ENCODE measurements at regions not wholly inside any gene's neighbourhood (a gene's known extent, or its start where the extent isn't known, plus 50 kb on each side); places are given as distances from the start of the nearest gene placed in this dataset.

DNA sequence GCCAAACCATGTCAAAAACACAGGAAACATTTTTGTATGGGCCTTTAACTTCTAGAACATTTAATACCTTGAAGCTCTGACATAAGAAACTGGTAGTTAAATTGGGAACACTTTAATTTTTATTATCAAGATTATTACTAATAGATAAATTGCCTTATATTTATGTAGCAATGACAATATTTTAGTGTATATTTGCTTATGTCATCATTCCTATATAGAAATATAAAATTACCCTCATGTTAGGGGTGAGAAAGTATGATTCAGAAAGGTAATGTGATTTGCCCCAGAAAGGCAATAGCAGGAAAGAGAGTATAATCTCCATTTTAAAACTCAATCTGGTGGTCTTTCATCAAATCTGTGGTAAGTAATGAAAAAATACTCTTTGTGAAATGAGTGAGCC is 147.4 kb downstream of the IL15 start:
- FAIRE-seq = no peak

DNA sequence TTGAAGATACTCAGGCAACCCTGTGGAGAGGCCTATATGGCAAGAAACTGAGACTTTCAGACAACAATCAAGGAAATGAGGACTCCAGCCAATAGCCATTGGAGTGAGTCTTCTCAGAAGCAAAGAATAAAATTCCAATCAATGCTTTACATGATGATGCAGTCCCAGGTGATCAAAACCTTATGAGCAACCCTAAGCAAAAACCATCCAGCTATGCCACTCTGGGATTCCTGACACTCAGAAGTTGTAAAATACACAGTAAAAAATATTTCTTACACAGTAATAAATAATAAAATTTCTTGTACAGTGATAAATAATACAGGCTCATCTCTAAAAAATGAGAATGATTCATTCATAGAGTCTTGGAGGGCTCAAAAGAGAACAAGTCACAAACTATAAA is 150.6 kb downstream of the IL15 start:
- TF ChIP-seq, protein P1, sequence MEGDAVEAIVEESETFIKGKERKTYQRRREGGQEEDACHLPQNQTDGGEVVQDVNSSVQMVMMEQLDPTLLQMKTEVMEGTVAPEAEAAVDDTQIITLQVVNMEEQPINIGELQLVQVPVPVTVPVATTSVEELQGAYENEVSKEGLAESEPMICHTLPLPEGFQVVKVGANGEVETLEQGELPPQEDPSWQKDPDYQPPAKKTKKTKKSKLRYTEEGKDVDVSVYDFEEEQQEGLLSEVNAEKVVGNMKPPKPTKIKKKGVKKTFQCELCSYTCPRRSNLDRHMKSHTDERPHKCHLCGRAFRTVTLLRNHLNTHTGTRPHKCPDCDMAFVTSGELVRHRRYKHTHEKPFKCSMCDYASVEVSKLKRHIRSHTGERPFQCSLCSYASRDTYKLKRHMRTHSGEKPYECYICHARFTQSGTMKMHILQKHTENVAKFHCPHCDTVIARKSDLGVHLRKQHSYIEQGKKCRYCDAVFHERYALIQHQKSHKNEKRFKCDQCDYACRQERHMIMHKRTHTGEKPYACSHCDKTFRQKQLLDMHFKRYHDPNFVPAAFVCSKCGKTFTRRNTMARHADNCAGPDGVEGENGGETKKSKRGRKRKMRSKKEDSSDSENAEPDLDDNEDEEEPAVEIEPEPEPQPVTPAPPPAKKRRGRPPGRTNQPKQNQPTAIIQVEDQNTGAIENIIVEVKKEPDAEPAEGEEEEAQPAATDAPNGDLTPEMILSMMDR (IDR thresholded peaks at IDR 0.05; ENCODE audit: insufficient read depth, missing control alignments) = no peak
- FAIRE-seq (no peak), DNase-seq (ENCODE audit: insufficient read length, low spot score) (no peak)

More for the DNA sequence above, 147.4 kb downstream of the IL15 start:
- no peak for DNase-seq (ENCODE audit: insufficient read length, low spot score)
- TF ChIP-seq, protein P1 (IDR thresholded peaks at IDR 0.05; ENCODE audit: insufficient read depth, missing control alignments) = no peak

DNA sequence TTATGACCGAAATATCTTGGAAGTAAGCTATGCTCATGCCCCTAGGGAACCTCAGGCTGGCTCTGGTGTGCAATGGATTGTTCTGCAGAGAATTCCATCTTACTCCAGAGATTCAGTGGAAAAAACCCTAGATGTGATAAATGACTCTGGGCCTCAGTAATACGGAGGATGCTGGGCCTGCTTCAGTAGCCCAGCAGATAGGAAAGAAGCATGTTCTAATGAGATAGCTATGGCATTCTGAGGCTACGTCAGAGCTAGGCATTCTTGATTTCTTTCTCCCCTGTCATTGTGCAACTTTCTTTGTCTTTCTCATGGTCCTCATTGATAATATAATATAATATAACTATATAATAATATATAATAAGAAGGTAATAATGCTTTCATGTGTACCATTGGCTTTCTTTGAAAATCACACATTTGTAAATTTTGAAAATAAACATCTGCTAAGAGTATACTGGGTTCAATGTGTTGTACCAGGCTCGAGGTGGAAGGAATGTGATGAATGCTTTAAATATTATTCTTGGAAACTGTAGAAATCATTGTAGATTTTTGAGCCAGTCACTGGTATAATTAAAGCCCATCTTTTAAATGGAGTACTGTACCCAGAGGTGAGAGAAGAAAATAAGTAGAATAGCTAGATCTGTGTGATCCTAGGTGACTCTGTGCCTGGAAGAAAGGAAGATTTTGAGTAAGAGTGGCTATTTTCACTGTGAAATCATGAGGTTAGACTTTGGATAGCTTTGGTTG is 152.0 kb downstream of the IL15 start:
- TF ChIP-seq, protein P1 (IDR thresholded peaks at IDR 0.05; ENCODE audit: insufficient read depth, missing control alignments) = no peak
- DNase-seq (ENCODE audit: insufficient read length, low spot score) (no peak), FAIRE-seq (no peak)

GRCh38 chr4:141789716-141790115 is 153.3 kb downstream of the IL15 start:
- DNase-seq (ENCODE audit: insufficient read length, low spot score) (no peak), FAIRE-seq (no peak)
- TF ChIP-seq, protein P1 (IDR thresholded peaks at IDR 0.05; ENCODE audit: insufficient read depth, missing control alignments) = no peak

GRCh38 chr4:141792164-141792563 is 155.8 kb downstream of the IL15 start:
- FAIRE-seq = no peak
- TF ChIP-seq, protein P1 (IDR thresholded peaks at IDR 0.05; ENCODE audit: insufficient read depth, missing control alignments) = no peak
- no peak for DNase-seq (ENCODE audit: insufficient read length, low spot score)

DNA sequence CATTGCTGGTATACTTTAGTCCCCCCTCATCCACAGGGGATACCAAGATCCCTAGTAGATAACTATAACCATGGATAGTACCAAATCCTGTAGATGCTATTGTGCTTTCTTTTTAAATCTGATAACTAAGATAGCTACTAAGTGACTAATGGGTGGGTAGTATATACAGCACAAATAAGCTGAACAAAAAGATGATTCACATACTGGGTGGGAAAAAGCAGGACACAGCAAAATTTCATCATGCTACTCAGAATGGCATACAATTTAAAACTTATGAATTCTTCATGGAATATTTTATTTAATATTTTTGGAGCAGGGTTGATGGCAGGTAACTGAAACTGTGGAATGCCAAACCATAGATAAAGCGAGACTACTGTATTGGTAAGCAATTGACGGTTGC is 161.6 kb downstream of the IL15 start:
- no peak for FAIRE-seq
- TF ChIP-seq, protein P1 (IDR thresholded peaks at IDR 0.05; ENCODE audit: insufficient read depth, missing control alignments) = no peak

GRCh38 chr4:141801558-141801957 is 165.2 kb downstream of the IL15 start:
- TF ChIP-seq, protein P1 (IDR thresholded peaks at IDR 0.05; ENCODE audit: insufficient read depth, missing control alignments) = no peak
- no peak for FAIRE-seq

More for the DNA sequence above, 161.6 kb downstream of the IL15 start:
- DNase-seq (ENCODE audit: insufficient read length, low spot score) = no peak

More at GRCh38 chr4:141801558-141801957, 165.2 kb downstream of the IL15 start:
- no peak for DNase-seq (ENCODE audit: insufficient read length, low spot score)

Data from D721Med (cell line).